Activated T-helper 2 cell treated with anti-CD3 and anti-CD28 coated beads, Interferon-gamma antibody, Interleukin-2, Interleukin-4, amounts not matched to agents 10 μg/mL and 5 μg/mL and 100 μg/mL, durations not matched to agents 14 hours and 24 hours and 36 hours (primary cell): ENCODE measurements at regions not wholly inside any gene's neighbourhood (a gene's known extent, or its start where the extent isn't known, plus 50 kb on each side); places are given as distances from the start of the nearest gene placed in this dataset.

Experiments
- DNase-seq: peaks from one replicate; pipeline ENCODE4 v3.0.0; 2021; ENCODE audit warnings: low spot score
- H3K27ac Mint-ChIP-seq: one replicate; pipeline ENCODE4 v1.8.0; 2021; ENCODE audit warnings: mixed read lengths
- H3K27me3 Mint-ChIP-seq: one replicate; pipeline ENCODE4 v1.8.0; 2021; ENCODE audit warnings: low read depth, mixed read lengths
- H3K36me3 Mint-ChIP-seq: one replicate; pipeline ENCODE4 v1.8.0; 2021; ENCODE audit warnings: low read depth, mixed read lengths
- H3K4me1 Mint-ChIP-seq: one replicate; pipeline ENCODE4 v1.8.0; 2021; ENCODE audit warnings: low read depth, mixed read lengths
- H3K4me3 Mint-ChIP-seq: one replicate; pipeline ENCODE4 v1.8.0; 2021; ENCODE audit warnings: low read depth, mild to moderate bottlenecking, moderate library complexity, mixed read lengths
- H3K9me3 Mint-ChIP-seq: one replicate; pipeline ENCODE4 v1.8.0; 2021; ENCODE audit warnings: mixed read lengths
- intact Hi-C: fragments of 100-400 bp; cut with micrococcal nuclease; formaldehyde crosslinking; loops from one replicate; pipeline ENCODE4 v1.15.1; 2023

DNA sequence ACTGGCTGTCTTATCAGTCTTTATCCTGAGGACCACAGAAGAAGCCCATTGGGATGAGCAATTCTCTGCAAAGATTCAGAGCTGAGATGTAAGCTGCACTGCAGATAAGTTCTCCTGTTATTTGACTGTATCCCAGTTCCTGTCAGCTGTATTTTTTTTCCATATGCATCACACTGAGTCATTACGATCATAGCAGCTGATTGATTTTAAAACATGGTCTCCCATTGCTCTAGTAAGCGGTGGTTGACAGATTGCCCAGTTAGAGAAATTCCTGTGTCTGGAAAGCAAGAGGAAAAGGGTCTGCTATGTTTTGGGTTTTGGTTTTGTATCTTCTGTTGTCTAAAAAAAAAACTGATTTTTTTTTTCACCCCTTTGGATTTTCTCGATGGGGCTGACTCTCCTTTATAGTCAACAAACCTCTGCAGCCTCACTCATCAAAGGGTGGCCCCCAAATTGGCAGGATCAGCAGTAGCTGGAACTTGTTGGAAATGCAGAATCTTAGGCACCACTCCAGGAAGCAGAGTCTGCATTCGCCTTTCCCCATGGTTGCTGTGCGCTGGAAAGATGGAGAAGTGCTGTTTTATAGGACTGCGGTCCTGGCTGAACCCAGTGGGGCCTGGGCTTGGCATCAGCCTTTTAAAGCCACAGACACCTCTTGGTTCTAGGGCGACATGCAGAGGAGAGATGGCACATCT lies 220.1 kb upstream of the MPHOSPH6 start:
- Mint-ChIP-seq H3K4me3 (no peak overlapping the region), H3K36me3 (no peaks in the 10 kb centered on the region), H3K9me3 (no peaks in the 10 kb centered on the region), H3K4me1 (no peaks in the 10 kb centered on the region), H3K27me3 (no peaks in the 10 kb centered on the region), H3K27ac (no peak overlapping the region)
- DNase-seq = no peak
- intact Hi-C loops = no loop called here

DNA sequence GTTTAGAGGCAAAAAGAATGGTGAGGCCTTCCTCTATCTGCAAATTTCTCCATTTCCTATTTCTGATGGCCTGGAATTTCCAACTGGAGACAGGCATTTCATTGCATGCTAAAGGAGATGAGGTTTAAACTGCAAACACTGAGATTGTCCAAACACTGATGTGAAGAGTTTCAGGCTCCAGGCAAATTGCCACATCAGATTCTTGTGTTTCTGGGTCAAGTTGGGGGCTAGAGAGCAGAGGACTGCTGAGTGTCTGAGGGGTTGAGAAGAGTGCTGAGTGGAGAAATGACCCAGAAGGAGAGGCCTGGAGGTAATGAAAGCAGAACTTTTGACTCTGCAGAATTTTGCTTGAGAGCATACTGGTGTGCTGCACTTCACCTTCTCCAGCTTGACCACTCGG lies 216.7 kb upstream of the MPHOSPH6 start:
- Mint-ChIP-seq H3K27me3 (no peaks in the 10 kb centered on the region), H3K4me3 (no peak overlapping the region), H3K36me3 (no peaks in the 10 kb centered on the region), H3K9me3 (no peaks in the 10 kb centered on the region), H3K4me1 (no peaks in the 10 kb centered on the region), H3K27ac (no peak overlapping the region)
- DNase-seq = no peak
- intact Hi-C loops = no loop called here

GRCh38 chr16:82384949-82385348 lies 214.9 kb upstream of the MPHOSPH6 start:
- Mint-ChIP-seq H3K4me3 (no peak overlapping the region), H3K9me3 (no peaks in the 10 kb centered on the region), H3K27ac (no peak overlapping the region), H3K4me1 (no peaks in the 10 kb centered on the region), H3K36me3 (no peaks in the 10 kb centered on the region), H3K27me3 (no peaks in the 10 kb centered on the region)
- intact Hi-C loops = no loop called here
- no peak for DNase-seq

DNA sequence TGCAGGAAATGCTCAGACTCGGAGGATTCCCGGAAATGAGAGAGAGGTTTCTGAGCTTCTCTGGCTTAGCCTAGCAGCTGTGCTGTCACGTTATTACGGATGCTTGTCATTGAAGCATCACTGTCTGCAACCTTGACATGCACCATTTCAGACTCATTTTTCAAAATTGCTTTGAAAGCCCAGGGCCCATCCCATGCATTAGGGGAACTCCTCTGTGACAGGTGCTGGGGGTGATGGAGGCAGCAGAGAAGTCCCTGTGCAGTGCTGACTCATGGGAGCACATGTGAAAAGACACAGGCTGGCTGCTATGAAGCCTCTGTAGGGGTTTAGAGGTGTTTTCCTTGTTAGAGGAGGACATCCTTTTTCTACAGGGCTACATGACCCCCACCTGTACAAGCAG lies 214.0 kb upstream of the MPHOSPH6 start:
- Mint-ChIP-seq H3K27ac (no peak overlapping the region), H3K9me3 (no peaks in the 10 kb centered on the region), H3K4me3 (no peak overlapping the region), H3K27me3 (no peaks in the 10 kb centered on the region), H3K4me1 (no peaks in the 10 kb centered on the region), H3K36me3 (no peaks in the 10 kb centered on the region)
- intact Hi-C loops = no loop called here
- DNase-seq = no peak

- no peaks in the 10 kb centered on the region for H3K4me1 Mint-ChIP-seq
Observed at GRCh38 chr16:82382521-82382920, 212.5 kb upstream of the MPHOSPH6 start.

GRCh38 chr16:82379551-82379950 lies 209.5 kb upstream of the MPHOSPH6 start:
- no peak overlapping the region for H3K4me3 Mint-ChIP-seq

More at GRCh38 chr16:82382521-82382920, 212.5 kb upstream of the MPHOSPH6 start:
- no peak for DNase-seq
- Mint-ChIP-seq H3K27ac (no peak overlapping the region), H3K4me3 (no peak overlapping the region), H3K27me3 (no peaks in the 10 kb centered on the region), H3K9me3 (no peaks in the 10 kb centered on the region), H3K36me3 (no peaks in the 10 kb centered on the region)
- intact Hi-C loops = no loop called here

GRCh38 chr16:82373976-82374375 lies 204.0 kb upstream of the MPHOSPH6 start:
- H3K4me1 Mint-ChIP-seq = no peaks in the 10 kb centered on the region
- no peak overlapping the region for H3K4me3 Mint-ChIP-seq
- DNase-seq = no peak
- no peaks in the 10 kb centered on the region for H3K27me3 Mint-ChIP-seq
- H3K36me3 Mint-ChIP-seq = no peaks in the 10 kb centered on the region
- intact Hi-C loops = no loop called here
- H3K27ac Mint-ChIP-seq = no peak overlapping the region
- H3K9me3 Mint-ChIP-seq = no peaks in the 10 kb centered on the region

More at GRCh38 chr16:82379551-82379950, 209.5 kb upstream of the MPHOSPH6 start:
- DNase-seq = no peak
- intact Hi-C loops = no loop called here
- H3K27me3 Mint-ChIP-seq = no peaks in the 10 kb centered on the region
- H3K27ac Mint-ChIP-seq = no peak overlapping the region
- H3K36me3 Mint-ChIP-seq = no peaks in the 10 kb centered on the region
- no peaks in the 10 kb centered on the region for H3K9me3 Mint-ChIP-seq
- H3K4me1 Mint-ChIP-seq = no peaks in the 10 kb centered on the region

DNA sequence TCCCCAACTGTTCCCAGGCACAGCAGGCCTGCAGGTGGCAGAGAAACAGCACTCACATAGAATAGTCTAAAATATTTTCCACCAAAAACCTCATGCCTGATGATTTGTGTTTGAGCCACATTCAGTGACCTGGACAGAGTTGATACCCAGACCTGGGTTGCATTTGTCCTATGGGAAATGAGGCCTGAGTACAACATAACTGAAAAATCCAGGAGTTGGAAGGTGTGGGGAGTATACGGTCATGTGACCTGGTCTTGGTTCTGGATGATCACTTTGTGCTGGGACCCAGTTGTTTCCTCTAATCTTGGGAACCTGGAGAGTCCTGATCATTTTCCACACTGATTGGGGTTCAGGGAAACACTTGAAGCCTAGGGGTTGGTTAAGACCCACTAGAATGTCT lies 200.3 kb upstream of the MPHOSPH6 start:
- Mint-ChIP-seq H3K4me3 (no peak overlapping the region), H3K36me3 (no peaks in the 10 kb centered on the region), H3K9me3 (no peaks in the 10 kb centered on the region), H3K27me3 (no peaks in the 10 kb centered on the region), H3K4me1 (no peaks in the 10 kb centered on the region), H3K27ac (no peak overlapping the region)
- intact Hi-C loops = no loop called here
- no peak for DNase-seq

GRCh38 chr16:82368041-82368440 lies 198.0 kb upstream of the MPHOSPH6 start:
- H3K9me3 Mint-ChIP-seq = no peaks in the 10 kb centered on the region
- DNase-seq = no peak
- H3K4me1 Mint-ChIP-seq = no peaks in the 10 kb centered on the region
- no peak overlapping the region for H3K4me3 Mint-ChIP-seq
- H3K27me3 Mint-ChIP-seq = no peaks in the 10 kb centered on the region
- intact Hi-C loops = no loop called here
- H3K36me3 Mint-ChIP-seq = no peaks in the 10 kb centered on the region
- no peak overlapping the region for H3K27ac Mint-ChIP-seq

- DNase-seq = no peak
- Mint-ChIP-seq H3K27ac (no peak overlapping the region), H3K4me3 (no peak overlapping the region), H3K36me3 (no peaks in the 10 kb centered on the region), H3K9me3 (no peaks in the 10 kb centered on the region), H3K4me1 (no peaks in the 10 kb centered on the region), H3K27me3 (no peaks in the 10 kb centered on the region)
- intact Hi-C loops = no loop called here
Observed at GRCh38 chr16:82366462-82366861, 196.4 kb upstream of the MPHOSPH6 start.

DNA sequence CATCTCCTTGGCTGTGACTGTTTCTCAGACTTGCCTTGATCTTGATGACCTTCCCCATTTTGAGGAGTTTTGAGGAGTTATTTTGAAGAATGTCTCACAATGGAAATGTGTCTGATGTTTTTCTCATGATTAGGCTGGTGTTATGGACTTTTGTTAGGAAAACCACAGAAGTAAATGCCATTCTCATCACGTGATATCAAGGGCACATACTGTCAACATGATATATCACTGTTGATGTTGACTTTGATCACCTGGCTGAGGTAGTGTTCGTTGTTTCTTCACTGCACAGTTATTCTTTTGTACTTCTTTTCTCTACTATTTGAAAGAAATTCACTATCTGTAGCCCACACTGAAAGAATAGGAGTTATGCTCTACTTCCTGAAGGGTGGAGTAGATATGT lies 194.7 kb upstream of the MPHOSPH6 start:
- Mint-ChIP-seq H3K36me3 (no peaks in the 10 kb centered on the region), H3K4me3 (no peak overlapping the region), H3K4me1 (no peaks in the 10 kb centered on the region), H3K27ac (no peak overlapping the region), H3K27me3 (no peaks in the 10 kb centered on the region), H3K9me3 (no peaks in the 10 kb centered on the region)
- no peak for DNase-seq
- intact Hi-C loops = no loop called here

- Mint-ChIP-seq H3K4me1 (no peaks in the 10 kb centered on the region), H3K9me3 (no peaks in the 10 kb centered on the region), H3K36me3 (no peaks in the 10 kb centered on the region), H3K4me3 (no peak overlapping the region), H3K27ac (no peak overlapping the region), H3K27me3 (no peaks in the 10 kb centered on the region)
- DNase-seq = no peak
- intact Hi-C loops = no loop called here
Observed at GRCh38 chr16:82363026-82363816, 193.2 kb upstream of the MPHOSPH6 start.

DNA sequence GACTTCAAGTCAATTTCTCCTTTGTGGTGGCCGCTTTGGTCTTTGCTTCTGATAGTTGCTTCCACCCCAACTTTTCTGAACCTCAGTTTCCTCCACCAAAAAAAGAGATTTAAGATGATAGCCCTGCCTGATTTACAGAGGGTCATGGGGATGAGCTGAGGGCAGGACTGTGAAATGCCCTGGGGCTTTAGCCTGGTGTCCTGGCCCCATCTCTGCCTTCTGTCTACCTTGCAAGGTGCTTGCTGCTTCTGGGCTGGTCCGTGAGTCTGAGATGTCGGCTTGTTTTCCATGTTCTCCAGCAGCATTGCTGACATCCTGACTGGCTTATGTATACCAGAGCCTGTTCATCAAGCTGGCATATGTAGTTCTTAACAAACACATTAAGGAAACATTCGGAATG lies 191.9 kb upstream of the MPHOSPH6 start:
- Mint-ChIP-seq H3K27me3 (no peaks in the 10 kb centered on the region), H3K4me1 (no peaks in the 10 kb centered on the region), H3K27ac (no peak overlapping the region), H3K36me3 (no peaks in the 10 kb centered on the region), H3K9me3 (no peaks in the 10 kb centered on the region), H3K4me3 (no peak overlapping the region)
- DNase-seq = no peak
- intact Hi-C loops = no loop called here
